ENCODE measurements at regions not wholly inside any gene's neighbourhood (a gene's known extent, or its start where the extent isn't known, plus 50 kb on each side); places are given as distances from the start of the nearest gene placed in this dataset.

DNA sequence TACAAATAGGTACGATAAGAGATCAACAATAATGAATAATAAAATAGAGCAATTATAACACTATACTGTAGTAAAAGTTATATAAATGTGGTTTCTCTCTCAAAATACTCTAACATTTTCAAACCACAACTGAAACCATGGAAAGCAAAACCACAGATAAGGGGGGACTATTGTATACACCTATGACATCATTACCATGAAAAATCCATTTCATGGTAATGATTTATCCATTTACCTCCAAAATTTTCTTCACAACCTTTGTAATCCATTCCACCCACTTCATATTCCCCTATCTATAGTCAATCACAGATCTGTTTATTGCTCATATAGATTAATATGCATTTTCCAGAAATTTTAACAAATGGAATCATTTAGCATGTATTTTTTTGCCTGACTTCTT is 163.9 kb upstream of the G2E3 start (continued):
- no peak for TF ChIP-seq ZNF462 (CRISPR knock-in tag; IDR thresholded peaks at IDR 0.05)
- TF ChIP-seq, protein P1, sequence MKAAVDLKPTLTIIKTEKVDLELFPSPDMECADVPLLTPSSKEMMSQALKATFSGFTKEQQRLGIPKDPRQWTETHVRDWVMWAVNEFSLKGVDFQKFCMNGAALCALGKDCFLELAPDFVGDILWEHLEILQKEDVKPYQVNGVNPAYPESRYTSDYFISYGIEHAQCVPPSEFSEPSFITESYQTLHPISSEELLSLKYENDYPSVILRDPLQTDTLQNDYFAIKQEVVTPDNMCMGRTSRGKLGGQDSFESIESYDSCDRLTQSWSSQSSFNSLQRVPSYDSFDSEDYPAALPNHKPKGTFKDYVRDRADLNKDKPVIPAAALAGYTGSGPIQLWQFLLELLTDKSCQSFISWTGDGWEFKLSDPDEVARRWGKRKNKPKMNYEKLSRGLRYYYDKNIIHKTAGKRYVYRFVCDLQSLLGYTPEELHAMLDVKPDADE (IDR thresholded peaks at IDR 0.05), result no peak

DNA sequence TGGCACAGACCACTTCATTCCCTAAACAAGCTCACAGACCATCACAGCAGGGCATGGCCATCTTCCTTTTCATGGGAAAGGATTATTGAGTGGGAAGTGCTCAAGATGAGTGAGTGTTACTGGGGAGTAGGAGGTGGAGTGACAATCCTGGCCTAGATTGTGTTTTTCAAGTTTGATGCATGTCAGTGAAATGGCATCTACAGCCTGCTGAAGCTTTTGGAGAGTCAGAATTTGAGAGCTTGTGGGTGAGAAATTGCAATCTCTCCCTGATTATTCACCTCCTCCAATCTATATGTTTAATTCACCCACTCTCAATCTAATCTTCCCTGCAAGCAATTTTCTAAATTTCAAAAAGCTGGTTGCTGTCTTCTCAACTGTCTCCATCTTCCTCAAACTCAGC is 156.1 kb upstream of the G2E3 start:
- Histone ChIP-seq H3K4me1 (ENCODE audit: insufficient read depth) (0 out of 2 replicates have a peak, but pooled peaks cover 2% of the 10 kb centered on the region), H3K27ac (ENCODE audit: low read depth) (no peak overlapping the region), H4K20me1 (replicated peaks; ENCODE audit: insufficient read depth) (no peaks in the 10 kb centered on the region), H3K4me2 (no peak overlapping the region), H2AFZ (no peak overlapping the region), H3F3A (replicated peaks; ENCODE audit: low read depth) (no peaks in the 10 kb centered on the region), H3K4me3 (no peak overlapping the region), H3K79me2 (replicated peaks; ENCODE audit: insufficient read depth) (no peaks in the 10 kb centered on the region), H3K36me3 (ENCODE audit: insufficient read depth) (no peaks in the 10 kb centered on the region), H3K9me2 (ENCODE audit: insufficient read depth) (no peaks in the 10 kb centered on the region), H3K27me3 (ENCODE audit: insufficient read depth) (no peaks in the 10 kb centered on the region)
- no peak overlapping the region for H3K4me3 Mint-ChIP-seq
- DNase-seq (ENCODE audit: low spot score) (no peak), ATAC-seq (no peak)
- H3K4me1 Mint-ChIP-seq, result peaks cover 4% of the 10 kb centered on the region; the same call in 2 of the 3 replicates
- H3K27me3 Mint-ChIP-seq (ENCODE audit: insufficient read depth, low read depth, poor library complexity), result no peaks in the 10 kb centered on the region
- H3K36me3 Mint-ChIP-seq (ENCODE audit: low read depth), result no peaks in the 10 kb centered on the region
- H3K27ac Mint-ChIP-seq, result no peak overlapping the region
- H3K9me3 Mint-ChIP-seq, result no peaks in the 10 kb centered on the region
- TF ChIP-seq NANOG (IDR thresholded peaks at IDR 0.05; ENCODE audit: borderline replicate concordance) (no peak), JUNB (IDR thresholded peaks at IDR 0.05; ENCODE audit: unreplicated experiment) (no peak), EZH2phosphoT487 (IDR thresholded peaks at IDR 0.05; ENCODE audit: unreplicated experiment) (no peak), ZNF114 (CRISPR knock-in tag; IDR thresholded peaks at IDR 0.05) (no peak)
- TF ChIP-seq, protein P1 (IDR thresholded peaks at IDR 0.05), result no peak
- TF ChIP-seq, protein P2, sequence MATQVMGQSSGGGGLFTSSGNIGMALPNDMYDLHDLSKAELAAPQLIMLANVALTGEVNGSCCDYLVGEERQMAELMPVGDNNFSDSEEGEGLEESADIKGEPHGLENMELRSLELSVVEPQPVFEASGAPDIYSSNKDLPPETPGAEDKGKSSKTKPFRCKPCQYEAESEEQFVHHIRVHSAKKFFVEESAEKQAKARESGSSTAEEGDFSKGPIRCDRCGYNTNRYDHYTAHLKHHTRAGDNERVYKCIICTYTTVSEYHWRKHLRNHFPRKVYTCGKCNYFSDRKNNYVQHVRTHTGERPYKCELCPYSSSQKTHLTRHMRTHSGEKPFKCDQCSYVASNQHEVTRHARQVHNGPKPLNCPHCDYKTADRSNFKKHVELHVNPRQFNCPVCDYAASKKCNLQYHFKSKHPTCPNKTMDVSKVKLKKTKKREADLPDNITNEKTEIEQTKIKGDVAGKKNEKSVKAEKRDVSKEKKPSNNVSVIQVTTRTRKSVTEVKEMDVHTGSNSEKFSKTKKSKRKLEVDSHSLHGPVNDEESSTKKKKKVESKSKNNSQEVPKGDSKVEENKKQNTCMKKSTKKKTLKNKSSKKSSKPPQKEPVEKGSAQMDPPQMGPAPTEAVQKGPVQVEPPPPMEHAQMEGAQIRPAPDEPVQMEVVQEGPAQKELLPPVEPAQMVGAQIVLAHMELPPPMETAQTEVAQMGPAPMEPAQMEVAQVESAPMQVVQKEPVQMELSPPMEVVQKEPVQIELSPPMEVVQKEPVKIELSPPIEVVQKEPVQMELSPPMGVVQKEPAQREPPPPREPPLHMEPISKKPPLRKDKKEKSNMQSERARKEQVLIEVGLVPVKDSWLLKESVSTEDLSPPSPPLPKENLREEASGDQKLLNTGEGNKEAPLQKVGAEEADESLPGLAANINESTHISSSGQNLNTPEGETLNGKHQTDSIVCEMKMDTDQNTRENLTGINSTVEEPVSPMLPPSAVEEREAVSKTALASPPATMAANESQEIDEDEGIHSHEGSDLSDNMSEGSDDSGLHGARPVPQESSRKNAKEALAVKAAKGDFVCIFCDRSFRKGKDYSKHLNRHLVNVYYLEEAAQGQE (IDR thresholded peaks at IDR 0.05; ENCODE audit: unreplicated experiment), result no peak

All from GM23338 (cell line).